Endothelial cell of umbilical vein (primary cell): ENCODE measurements at regions not wholly inside any gene's neighbourhood (a gene's known extent, or its start where the extent isn't known, plus 50 kb on each side); places are given as distances from the start of the nearest gene placed in this dataset.

ENCODE experiments used
- CTCF ChIP-seq, 2 donors: IDR thresholded peaks; 1 replicate in 1 of 2; 2 replicates in 1 of 2; pipeline ENCODE4 v1.5.1; 2011; ENCODE audit warnings: low read length in 2 of 2, mild to moderate bottlenecking in 2 of 2, moderate library complexity in 2 of 2, control low read depth in 1 of 2, inconsistent platforms in 1 of 2, low read depth in 1 of 2; ENCODE audit not compliant: insufficient read depth in 1 of 2; ENCODE audit errors: extremely low read depth in 1 of 2
- EZH2 ChIP-seq: IDR thresholded peaks from 2 replicates; pipeline ENCODE4 v1.6.1; 2012; ENCODE audit warnings: borderline replicate concordance, low read depth, mild to moderate bottlenecking, moderate library complexity, low read length, inconsistent platforms; ENCODE audit not compliant: severe bottlenecking
- FOS ChIP-seq: IDR thresholded peaks from 2 replicates; pipeline ENCODE4 v1.6.1; 2011; ENCODE audit warnings: mild to moderate bottlenecking, low read length, moderate library complexity, borderline replicate concordance; ENCODE audit not compliant: insufficient read depth
- GATA2 ChIP-seq: IDR thresholded peaks from 2 replicates; pipeline ENCODE4 v1.7.0; 2011; ENCODE audit warnings: low read depth, mild to moderate bottlenecking, moderate library complexity, mixed read lengths, low read length; ENCODE audit not compliant: insufficient read length, insufficient read depth
- JUN ChIP-seq: IDR thresholded peaks from 2 replicates; pipeline ENCODE4 v1.6.1; 2011; ENCODE audit warnings: borderline replicate concordance, low read depth; ENCODE audit not compliant: insufficient read length, insufficient read depth
- MYC ChIP-seq: IDR thresholded peaks from one replicate; pipeline ENCODE4 v1.6.1; 2011; ENCODE audit warnings: mild to moderate bottlenecking, low read depth, low read length
- POLR2A ChIP-seq: IDR thresholded peaks from 2 replicates; pipeline ENCODE4 v1.6.1; 2012; ENCODE audit warnings: low read depth, mild to moderate bottlenecking, control low read depth, low read length
- POLR2AphosphoS5 ChIP-seq: IDR thresholded peaks from 2 replicates; pipeline ENCODE4 v1.6.1; 2012; ENCODE audit warnings: low read depth, mild to moderate bottlenecking, control low read depth, low read length, moderate library complexity; ENCODE audit not compliant: insufficient read depth
- TF ChIP-seq, protein P1 (sequence below): IDR thresholded peaks from 2 replicates; pipeline ENCODE4 v1.6.1; 2011; ENCODE audit not compliant: insufficient read depth, insufficient read length

- TF ChIP-seq CTCF (IDR thresholded peaks at IDR 0.05; ENCODE audit: extremely low read depth in 1 of 2, insufficient read depth in 1 of 2, low read depth in 1 of 2, low read length in 2 of 2) (no peak), JUN (no peak), POLR2AphosphoS5 (no peak), EZH2 (no peak), POLR2A (no peak), MYC (no peak), GATA2 (no peak), FOS (no peak)
- TF ChIP-seq, protein P1, sequence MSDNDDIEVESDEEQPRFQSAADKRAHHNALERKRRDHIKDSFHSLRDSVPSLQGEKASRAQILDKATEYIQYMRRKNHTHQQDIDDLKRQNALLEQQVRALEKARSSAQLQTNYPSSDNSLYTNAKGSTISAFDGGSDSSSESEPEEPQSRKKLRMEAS = no peak
Measured at GRCh38 chr2:161042990-161043625, 117.1 kb upstream of the TANK start.
